ENCODE measurements at regions not wholly inside any gene's neighbourhood (a gene's known extent, or its start where the extent isn't known, plus 50 kb on each side); places are given as distances from the start of the nearest gene placed in this dataset.

DNA sequence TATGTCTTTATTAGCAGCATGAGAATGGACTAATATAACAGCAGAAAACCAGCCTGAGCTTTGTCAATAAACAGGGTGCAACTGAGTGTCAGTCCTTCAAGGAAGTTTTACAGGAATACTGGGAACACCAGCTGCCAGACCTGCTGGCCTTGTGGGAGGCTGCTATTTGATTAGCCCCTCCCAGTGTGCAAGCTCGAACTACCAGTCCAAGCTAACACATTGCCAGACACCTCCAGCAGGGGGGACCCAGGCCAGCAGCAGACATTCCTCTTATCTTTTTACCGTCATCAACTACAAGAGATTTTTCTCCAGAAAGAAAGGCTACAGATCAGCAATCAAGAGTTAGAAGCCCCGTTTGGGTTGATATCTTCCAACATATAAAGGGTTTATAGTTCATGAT lies 942.8 kb upstream of the TENM4 start:
- TF ChIP-seq CTCF (IDR thresholded peaks at IDR 0.05 in 4 of 5, conservative IDR thresholded peaks at IDR 0.05 in 1 of 5), result no peak
- no peak for TF ChIP-seq POLR2A (IDR thresholded peaks at IDR 0.05)

Data from gastrocnemius medialis (tissue), 4 donors.